ENCODE measurements at regions not wholly inside any gene's neighbourhood (a gene's known extent, or its start where the extent isn't known, plus 50 kb on each side); places are given as distances from the start of the nearest gene placed in this dataset.

- H4K20me1 ChIP-seq (ENCODE audit: low read depth): no peaks in the 10 kb centered on the region
- no peak overlapping the region for H3K4me3 ChIP-seq
- H3K9me3 ChIP-seq (ENCODE audit: low read depth): no peaks in the 10 kb centered on the region
- H3K9ac ChIP-seq: no peak overlapping the region
- no peak overlapping the region for H3K27ac ChIP-seq
- no peaks in the 10 kb centered on the region for H3K27me3 ChIP-seq
- no peaks in the 10 kb centered on the region for H3K36me3 Mint-ChIP-seq
- H3K4me1 ChIP-seq: no peaks in the 10 kb centered on the region
- no peaks in the 10 kb centered on the region for H3F3A ChIP-seq (ENCODE audit: low read depth)
- H3K4me1 Mint-ChIP-seq: peaks cover 5% of the 10 kb centered on the region
- no peaks in the 10 kb centered on the region for H3K79me2 ChIP-seq (ENCODE audit: low read depth)
- no peak overlapping the region for H3K4me3 Mint-ChIP-seq
- H3K4me2 ChIP-seq: no peak overlapping the region
- DNase-seq (ENCODE audit: low spot score): no peak
- H3K27ac Mint-ChIP-seq: no peak overlapping the region
- peaks cover 6% of the 10 kb centered on the region for H3K9me3 Mint-ChIP-seq
- H3K36me3 ChIP-seq: no peaks in the 10 kb centered on the region
- TF ChIP-seq CTCF (IDR thresholded peaks at IDR 0.05) (no peak), EZH2phosphoT487 (IDR thresholded peaks at IDR 0.05) (no peak), EZH2 (IDR thresholded peaks at IDR 0.05) (no peak)
- no peak overlapping the region for H2AFZ ChIP-seq (replicated peaks)
- H3K27me3 Mint-ChIP-seq (ENCODE audit: insufficient read depth, low read depth): no peaks in the 10 kb centered on the region
Measured at GRCh38 chr5:58211441-58211840, 248.4 kb downstream of the PLK2 start.

- DNase-seq (ENCODE audit: low spot score): no peak
- no peak overlapping the region for H3K4me2 ChIP-seq
- no peak overlapping the region for H2AFZ ChIP-seq (replicated peaks)
- H3K9me3 Mint-ChIP-seq: no peaks in the 10 kb centered on the region
- no peaks in the 10 kb centered on the region for H3K27me3 ChIP-seq
- H3K4me3 ChIP-seq: no peak overlapping the region
- no peaks in the 10 kb centered on the region for H3K27me3 Mint-ChIP-seq (ENCODE audit: insufficient read depth, low read depth)
- no peak overlapping the region for H3K9ac ChIP-seq
- no peaks in the 10 kb centered on the region for H3K36me3 ChIP-seq
- no peaks in the 10 kb centered on the region for H3K9me3 ChIP-seq (ENCODE audit: low read depth)
- no peak for TF ChIP-seq EZH2 (IDR thresholded peaks at IDR 0.05)
- no peak for TF ChIP-seq CTCF (IDR thresholded peaks at IDR 0.05)
- TF ChIP-seq EZH2phosphoT487 (IDR thresholded peaks at IDR 0.05): no peak
- H3K36me3 Mint-ChIP-seq: no peaks in the 10 kb centered on the region
- no peaks in the 10 kb centered on the region for H3K4me1 ChIP-seq
- no peaks in the 10 kb centered on the region for H3F3A ChIP-seq (ENCODE audit: low read depth)
- H3K27ac ChIP-seq: no peak overlapping the region
- no peak overlapping the region for H3K27ac Mint-ChIP-seq
- H3K4me1 Mint-ChIP-seq: peaks cover 5% of the 10 kb centered on the region
- no peak overlapping the region for H3K4me3 Mint-ChIP-seq
- no peaks in the 10 kb centered on the region for H3K79me2 ChIP-seq (ENCODE audit: low read depth)
- H4K20me1 ChIP-seq (ENCODE audit: low read depth): no peaks in the 10 kb centered on the region
Measured at GRCh38 chr5:58208674-58209073, 251.2 kb downstream of the PLK2 start.

- peaks cover 5% of the 10 kb centered on the region for H3K4me1 Mint-ChIP-seq
- H3K36me3 Mint-ChIP-seq: no peaks in the 10 kb centered on the region
Measured at GRCh38 chr5:58207076-58207475, 252.8 kb downstream of the PLK2 start.

More at GRCh38 chr5:58207076-58207475, 252.8 kb downstream of the PLK2 start:
- Histone ChIP-seq H3K4me2 (no peak overlapping the region), H3K79me2 (ENCODE audit: low read depth) (no peaks in the 10 kb centered on the region), H3K9me3 (ENCODE audit: low read depth) (no peaks in the 10 kb centered on the region), H3K4me1 (no peaks in the 10 kb centered on the region), H3F3A (ENCODE audit: low read depth) (no peaks in the 10 kb centered on the region), H3K36me3 (no peaks in the 10 kb centered on the region), H3K4me3 (no peak overlapping the region), H3K27ac (no peak overlapping the region), H3K9ac (no peak overlapping the region), H4K20me1 (ENCODE audit: low read depth) (no peaks in the 10 kb centered on the region), H2AFZ (replicated peaks) (no peak overlapping the region), H3K27me3 (no peaks in the 10 kb centered on the region)
- TF ChIP-seq EZH2phosphoT487 (IDR thresholded peaks at IDR 0.05) (no peak), CTCF (IDR thresholded peaks at IDR 0.05) (no peak), EZH2 (IDR thresholded peaks at IDR 0.05) (no peak)
- Mint-ChIP-seq H3K9me3 (no peaks in the 10 kb centered on the region), H3K27ac (no peak overlapping the region), H3K4me3 (no peak overlapping the region), H3K27me3 (ENCODE audit: insufficient read depth, low read depth) (no peaks in the 10 kb centered on the region)
- DNase-seq (ENCODE audit: low spot score): no peak
